K562 (cell line): ENCODE measurements at regions not wholly inside any gene's neighbourhood (a gene's known extent, or its start where the extent isn't known, plus 50 kb on each side); places are given as distances from the start of the nearest gene placed in this dataset.

Experiments used
- ATF1 ChIP-seq, 2 experiments: fragments of 450-650 bp in 1 of 2; IDR thresholded peaks; 2 replicates each; pipeline ENCODE4 v1.6.1; 2016; ENCODE audit warnings: missing compliant biosample characterization in 1 of 2, missing genetic modification characterization in 1 of 2
- ATF4 ChIP-seq: fragments of 450-650 bp; formaldehyde crosslinking; IDR thresholded peaks from 2 replicates; pipeline ENCODE4 v1.4.0; 2022; ENCODE audit warnings: mild to moderate bottlenecking, moderate library complexity
- CGGBP1 ChIP-seq: fragments of 250-450 bp; sonication (Bioruptor Pico); IDR thresholded peaks from 2 replicates; pipeline ENCODE4 v1.9.0; 2021; ENCODE audit warnings: mild to moderate bottlenecking
- HNRNPL ChIP-seq: fragments of 200-400 bp; formaldehyde crosslinking; IDR thresholded peaks from 2 replicates; pipeline ENCODE4 v1.6.1; 2017; ENCODE audit warnings: low read depth, mild to moderate bottlenecking, low read length
- NEUROD1 ChIP-seq: fragments of 150-350 bp; IDR thresholded peaks from 2 replicates; pipeline ENCODE4 v1.6.1; 2014; ENCODE audit warnings: borderline replicate concordance, low read length, low read depth; ENCODE audit not compliant: partially characterized antibody
- POLR2AphosphoS2 ChIP-seq: IDR thresholded peaks from 2 replicates; pipeline ENCODE4 v1.6.1; 2012; ENCODE audit warnings: low read length, improper control_type of control experiment
- SMAD2 ChIP-seq: fragments of 150-350 bp; IDR thresholded peaks from 2 replicates; pipeline ENCODE4 v1.6.1; 2014; ENCODE audit warnings: low read depth, mild to moderate bottlenecking, low read length
- ZBTB40 ChIP-seq, 2 experiments: fragments of 450-650 bp in 1 of 2; sonication (generic) in 1 of 2; formaldehyde crosslinking in 1 of 2; IDR thresholded peaks; 2 replicates each; pipeline versions ENCODE4 v1.7.1 to v1.9.0; 2016 to 2022; ENCODE audit warnings: inconsistent platforms in 1 of 2, mild to moderate bottlenecking in 1 of 2, missing genetic modification reagents in 1 of 2
- ZC3H8 ChIP-seq: fragments of 450-650 bp; IDR thresholded peaks from 2 replicates; pipeline ENCODE4 v1.6.1; 2017

GRCh38 chr4:156545003-156545785 lies 426.4 kb downstream of the PDGFC start (continued):
- TF ChIP-seq NEUROD1 (no peak), CGGBP1 (no peak), ATF4 (no peak), ATF1 (CRISPR knock-in tag; IDR thresholded peaks at IDR 0.05) (no peak), ATF1 (tag; IDR thresholded peaks at IDR 0.05) (no peak), HNRNPL (no peak), SMAD2 (no peak), POLR2AphosphoS2 (no peak), ZBTB40 (IDR thresholded peaks at IDR 0.05) (no peak), ZBTB40 (CRISPR knock-in tag; IDR thresholded peaks at IDR 0.05) (no peak), ZC3H8 (no peak)
